ENCODE measurements at regions not wholly inside any gene's neighbourhood (a gene's known extent, or its start where the extent isn't known, plus 50 kb on each side); places are given as distances from the start of the nearest gene placed in this dataset.

- Histone ChIP-seq H3K4me3 (ENCODE audit: control extremely low read depth in 1 of 5, extremely low read depth in 1 of 5, insufficient read depth in 1 of 5, low read depth in 2 of 5, low read length in 4 of 5) (no peak overlapping the region), H3K79me2 (ENCODE audit: control insufficient read depth, insufficient read depth, low read length) (no peaks in the 10 kb centered on the region), H3K4me2 (replicated peaks; ENCODE audit: low read depth, low read length, poor library complexity, severe bottlenecking) (no peak overlapping the region), H3K27me3 (replicated peaks in 1 of 4; ENCODE audit: control extremely low read depth in 1 of 4, control insufficient read depth in 3 of 4, insufficient read depth in 4 of 4, low read length in 3 of 4) (no peaks in the 10 kb centered on the region), H3K9ac (ENCODE audit: low read length) (no peak overlapping the region), H4K20me1 (ENCODE audit: control insufficient read depth, insufficient read depth, low read length, poor library complexity, severe bottlenecking) (no peaks in the 10 kb centered on the region), H2AFZ (ENCODE audit: insufficient read depth, low read depth, low read length, poor library complexity, severe bottlenecking) (no peak overlapping the region), H3K9me3 (ENCODE audit: control extremely low read depth in 1 of 3, control insufficient read depth in 2 of 3, insufficient read depth in 1 of 3, low read length in 2 of 3) (no peaks in the 10 kb centered on the region), H3K27ac (ENCODE audit: low read length in 2 of 2) (no peak overlapping the region), H3K4me1 (ENCODE audit: control insufficient read depth in 2 of 2, insufficient read depth in 2 of 2, low read length in 2 of 2) (peaks cover 20 to 24% of the 10 kb centered on the region in 2 donors), H3K36me3 (replicated peaks in 1 of 2; ENCODE audit: control extremely low read depth in 1 of 2, control insufficient read depth in 1 of 2, extremely low read depth in 1 of 2, insufficient read depth in 2 of 2, low read length in 1 of 2) (no peaks in the 10 kb centered on the region)
- CTCF ChIA-PET: no interaction called here
- TF ChIP-seq CTCF (IDR thresholded peaks at IDR 0.05): no peak
- H3K27me3 Mint-ChIP-seq: no peaks in the 10 kb centered on the region
- WGBS (ENCODE audit: insufficient coverage): 87% methylated on average over 3 of the region's 3 CpGs
- H3K4me3 Mint-ChIP-seq: no peak overlapping the region
- POLR2A ChIA-PET: no interaction called here
- ATAC-seq (ENCODE audit: low read depth) (no peak), DNase-seq (no peak)
- H3K27ac Mint-ChIP-seq: no peak overlapping the region
- intact Hi-C loops (cut with micrococcal nuclease): no loop called here
- H3K4me1 Mint-ChIP-seq: peaks cover 28% of the 10 kb centered on the region
- no peaks in the 10 kb centered on the region for H3K9me3 Mint-ChIP-seq (ENCODE audit: insufficient read depth)
Measured at GRCh38 chr2:144673456-144673855, 153.5 kb upstream of the ZEB2 start.

DNA sequence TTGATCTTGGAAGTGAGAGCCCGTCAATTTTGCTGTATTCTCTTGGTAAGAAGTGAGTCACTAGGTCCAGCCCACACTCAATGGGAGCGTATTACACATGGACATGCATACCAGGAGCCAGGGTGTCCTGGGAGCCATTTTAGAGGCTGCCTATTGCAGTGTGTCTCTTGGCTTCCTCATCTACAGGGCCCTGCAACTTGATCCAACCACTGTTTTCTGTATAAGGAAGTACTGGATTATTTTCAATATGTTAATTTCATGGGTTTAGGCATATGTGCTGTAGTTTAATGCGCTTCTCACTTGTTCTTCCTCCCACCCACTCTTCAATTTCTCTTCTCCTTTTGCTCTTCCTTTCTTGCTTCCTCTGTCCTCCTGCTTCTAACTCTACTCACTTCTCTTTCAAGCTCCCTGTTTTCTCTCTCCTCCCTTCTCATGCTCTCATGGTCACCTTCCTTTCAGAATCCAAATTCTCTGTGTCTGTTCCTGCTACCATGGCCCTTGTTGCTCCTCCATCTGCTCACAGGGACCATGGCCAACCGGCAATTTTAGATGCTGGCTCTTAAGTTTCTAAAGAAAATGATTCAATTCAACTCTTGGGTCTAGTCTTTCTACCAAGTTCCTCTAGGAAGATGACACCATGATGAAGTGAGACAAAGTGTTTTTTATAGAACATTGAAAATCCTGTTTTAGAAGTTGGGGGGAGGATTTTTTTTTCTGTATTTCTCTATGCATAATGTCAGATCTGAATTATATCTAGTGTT is 152.0 kb upstream of the ZEB2 start:
- CTCF ChIA-PET: no interaction called here
- Histone ChIP-seq H3K27me3 (replicated peaks in 1 of 4; ENCODE audit: control extremely low read depth in 1 of 4, control insufficient read depth in 3 of 4, insufficient read depth in 4 of 4, low read length in 3 of 4) (no peaks in the 10 kb centered on the region), H3K36me3 (replicated peaks in 1 of 2; ENCODE audit: control extremely low read depth in 1 of 2, control insufficient read depth in 1 of 2, extremely low read depth in 1 of 2, insufficient read depth in 2 of 2, low read length in 1 of 2) (no peaks in the 10 kb centered on the region), H3K4me2 (replicated peaks; ENCODE audit: low read depth, low read length, poor library complexity, severe bottlenecking) (peak overlapping the region; percentile 7), H4K20me1 (ENCODE audit: control insufficient read depth, insufficient read depth, low read length, poor library complexity, severe bottlenecking) (no peaks in the 10 kb centered on the region), H3K4me3 (ENCODE audit: control extremely low read depth in 1 of 5, extremely low read depth in 1 of 5, insufficient read depth in 1 of 5, low read depth in 2 of 5, low read length in 4 of 5) (no peak overlapping the region), H3K9me3 (ENCODE audit: control extremely low read depth in 1 of 3, control insufficient read depth in 2 of 3, insufficient read depth in 1 of 3, low read length in 2 of 3) (no peaks in the 10 kb centered on the region), H3K9ac (ENCODE audit: low read length) (no peak overlapping the region), H2AFZ (ENCODE audit: insufficient read depth, low read depth, low read length, poor library complexity, severe bottlenecking) (peak overlapping the region; percentile 24), H3K27ac (ENCODE audit: low read length in 2 of 2) (peak overlapping the region in 1 of 2 donors; percentile 15), H3K4me1 (ENCODE audit: control insufficient read depth in 2 of 2, insufficient read depth in 2 of 2, low read length in 2 of 2) (peaks cover 18 to 22% of the 10 kb centered on the region in 2 donors), H3K79me2 (ENCODE audit: control insufficient read depth, insufficient read depth, low read length) (no peaks in the 10 kb centered on the region)
- WGBS (ENCODE audit: insufficient coverage): 83% methylated on average over 3 of the region's 4 CpGs
- POLR2A ChIA-PET: no interaction called here
- no peaks in the 10 kb centered on the region for H3K9me3 Mint-ChIP-seq (ENCODE audit: insufficient read depth)
- DNase-seq: peak; percentile 30
- H3K4me3 Mint-ChIP-seq: no peak overlapping the region
- no peaks in the 10 kb centered on the region for H3K27me3 Mint-ChIP-seq
- H3K4me1 Mint-ChIP-seq: peaks cover 25% of the 10 kb centered on the region
- intact Hi-C loops (cut with micrococcal nuclease): no loop called here
- H3K27ac Mint-ChIP-seq: peak overlapping the region; percentile 27
- ATAC-seq (ENCODE audit: low read depth): peak; percentile 47
- no peak for TF ChIP-seq CTCF (IDR thresholded peaks at IDR 0.05)
- no peak for TF ChIP-seq EZH2 (IDR thresholded peaks at IDR 0.05; ENCODE audit: borderline replicate concordance, insufficient read depth, low read depth, low read length, poor library complexity, severe bottlenecking)
